Adrenal gland (tissue), 9 donors: ENCODE measurements at regions not wholly inside any gene's neighbourhood (a gene's known extent, or its start where the extent isn't known, plus 50 kb on each side); places are given as distances from the start of the nearest gene placed in this dataset.
A peak's percentile ranks its signal among the peaks of the same experiment; 100 is the strongest.
"Not testable (repeated sequence)": the region's sequence is repeated elsewhere in the genome, so short reads cannot be mapped to it uniquely, and the experiment has no call there.

Experiments used
- DNase-seq, 7 donors: peaks; one replicate each; pipeline ENCODE4 v3.0.0-alpha.2; 2019 to 2020
- H3K27ac ChIP-seq, 5 donors: fragments of 200-600 bp; sonication (generic) in 4 of 5; 1 replicate in 3 of 5; 2 replicates in 2 of 5; pipeline versions ENCODE4 v1.5.1 to v1.8.0; 2016 to 2020; ENCODE audit warnings: mild to moderate bottlenecking in 1 of 5
- H3K27me3 ChIP-seq: fragments of 200-600 bp; 2 replicates; pipeline ENCODE4 v1.8.0; 2021
- H3K36me3 ChIP-seq, 2 donors: fragments of 200-600 bp; replicated peaks in 1 of 2; 1 replicate in 1 of 2; 2 replicates in 1 of 2; pipeline versions ENCODE4 v1.5.1 to v1.8.0; 2018 to 2022
- H3K4me1 ChIP-seq, 2 donors: fragments of 200-600 bp; replicated peaks in 1 of 2; 1 replicate in 1 of 2; 2 replicates in 1 of 2; pipeline versions ENCODE4 v1.5.1 to v1.8.0; 2018 to 2021
- H3K4me3 ChIP-seq, 4 donors: fragments of 200-600 bp; sonication (generic) in 3 of 4; one replicate each; pipeline ENCODE4 v1.5.1; 2016 to 2018
- H3K9me3 ChIP-seq, 3 donors: fragments of 200-600 bp; sonication (generic) in 1 of 3; replicated peaks in 1 of 3; 1 replicate in 2 of 3; 2 replicates in 1 of 3; pipeline versions ENCODE4 v1.5.1 to v1.8.0; 2016 to 2021
- POLR2A ChIP-seq, 2 donors: fragments of 450-650 bp; IDR thresholded peaks; one replicate each; pipeline ENCODE4 v1.6.1; 2017; ENCODE audit warnings: antibody characterized with exemption in 2 of 2, mild to moderate bottlenecking in 2 of 2, moderate library complexity in 1 of 2
- WGBS, 4 donors: extraction: QIAGEN DNeasy Blood & Tissue Kit in 2 of 4; methylation state at CpG; one replicate each; pipeline versions ENCODE4 v1.1.5 to v1.1.7; 2013 to 2017; 5-methylcytosine and 5-hydroxymethylcytosine counted together
- intact Hi-C, 2 donors: fragments of 100-400 bp; cut with DNase I; formaldehyde crosslinking; loops; one replicate each; pipeline versions ENCODE4 v1.14.1 to v1.15.0; 2022 to 2023
- TF ChIP-seq, protein P1 (sequence below), 6 experiments: fragments of 450-650 bp in 4 of 6; fragments of 200-600 bp in 2 of 6; sonication (generic) in 1 of 6; IDR thresholded peaks; 1 replicate in 5 of 6; 2 replicates in 1 of 6; pipeline versions ENCODE4 v1.5.1 to v1.8.0; 2016 to 2021; ENCODE audit warnings: antibody characterized with exemption in 6 of 6, mild to moderate bottlenecking in 2 of 6, moderate library complexity in 1 of 6
- donor health status: healthy with polysubstance abuse.
- donor health status: Bipolar disorder and iron deficiency.
- donor health status: DM: yes; HTN: yes; CAD: no.
- donor health status: DM: no; HTN: no; CAD: no.
- donor health status: DM: no; HTN: no; CAD: no.

DNA sequence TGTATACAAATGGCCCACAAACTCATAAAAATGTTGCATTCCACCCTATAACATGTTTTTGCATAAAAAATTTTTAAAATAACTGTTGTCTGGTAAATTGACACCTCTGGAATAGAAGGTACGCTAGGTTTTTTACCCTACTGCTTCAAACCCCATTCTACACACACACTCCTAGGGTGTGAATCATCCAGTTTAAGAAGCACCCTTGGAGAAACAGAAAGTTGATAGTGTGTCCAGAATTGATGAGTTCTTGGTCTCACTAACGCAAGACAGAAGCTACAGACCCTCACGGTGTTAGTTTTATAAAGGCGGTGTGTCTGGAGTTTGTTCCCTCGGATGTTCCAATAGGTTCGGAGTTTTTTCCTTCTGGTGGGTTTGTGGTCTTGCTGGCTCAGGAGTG is 158.5 kb downstream of the KLRB1 start:
- Histone ChIP-seq H3K27ac (no peak overlapping the region), H3K36me3 (no peaks in the 10 kb centered on the region), H3K4me3 (no peak overlapping the region), H3K27me3 (no peaks in the 10 kb centered on the region), H3K9me3 (no peaks in the 10 kb centered on the region), H3K4me1 (no peaks in the 10 kb centered on the region)
- 70 to 80% (median 75%) methylated on average over 6 of the region's 6 CpGs for WGBS, 4 donors
- TF ChIP-seq, protein P1, sequence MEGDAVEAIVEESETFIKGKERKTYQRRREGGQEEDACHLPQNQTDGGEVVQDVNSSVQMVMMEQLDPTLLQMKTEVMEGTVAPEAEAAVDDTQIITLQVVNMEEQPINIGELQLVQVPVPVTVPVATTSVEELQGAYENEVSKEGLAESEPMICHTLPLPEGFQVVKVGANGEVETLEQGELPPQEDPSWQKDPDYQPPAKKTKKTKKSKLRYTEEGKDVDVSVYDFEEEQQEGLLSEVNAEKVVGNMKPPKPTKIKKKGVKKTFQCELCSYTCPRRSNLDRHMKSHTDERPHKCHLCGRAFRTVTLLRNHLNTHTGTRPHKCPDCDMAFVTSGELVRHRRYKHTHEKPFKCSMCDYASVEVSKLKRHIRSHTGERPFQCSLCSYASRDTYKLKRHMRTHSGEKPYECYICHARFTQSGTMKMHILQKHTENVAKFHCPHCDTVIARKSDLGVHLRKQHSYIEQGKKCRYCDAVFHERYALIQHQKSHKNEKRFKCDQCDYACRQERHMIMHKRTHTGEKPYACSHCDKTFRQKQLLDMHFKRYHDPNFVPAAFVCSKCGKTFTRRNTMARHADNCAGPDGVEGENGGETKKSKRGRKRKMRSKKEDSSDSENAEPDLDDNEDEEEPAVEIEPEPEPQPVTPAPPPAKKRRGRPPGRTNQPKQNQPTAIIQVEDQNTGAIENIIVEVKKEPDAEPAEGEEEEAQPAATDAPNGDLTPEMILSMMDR (IDR thresholded peaks at IDR 0.05), result no peak
- TF ChIP-seq POLR2A (IDR thresholded peaks at IDR 0.05), result no peak
- intact Hi-C loops, result no loop called here
- DNase-seq, result no peak

- H3K27ac ChIP-seq, H3K36me3 ChIP-seq, H3K27me3 ChIP-seq, H3K4me1 ChIP-seq, intact Hi-C loops, DNase-seq, H3K9me3 ChIP-seq: not testable (repeated sequence)
- 18 to 30% (median 27%) methylated on average over 6 to 7 of the region's 10 CpGs for WGBS, 4 donors
- H3K4me3 ChIP-seq, result peak overlapping the region in 2 of 4 donors; percentile 48 to 61
Observed at GRCh38 chr12:9448648-9449047, 159.1 kb downstream of the KLRB1 start.

DNA sequence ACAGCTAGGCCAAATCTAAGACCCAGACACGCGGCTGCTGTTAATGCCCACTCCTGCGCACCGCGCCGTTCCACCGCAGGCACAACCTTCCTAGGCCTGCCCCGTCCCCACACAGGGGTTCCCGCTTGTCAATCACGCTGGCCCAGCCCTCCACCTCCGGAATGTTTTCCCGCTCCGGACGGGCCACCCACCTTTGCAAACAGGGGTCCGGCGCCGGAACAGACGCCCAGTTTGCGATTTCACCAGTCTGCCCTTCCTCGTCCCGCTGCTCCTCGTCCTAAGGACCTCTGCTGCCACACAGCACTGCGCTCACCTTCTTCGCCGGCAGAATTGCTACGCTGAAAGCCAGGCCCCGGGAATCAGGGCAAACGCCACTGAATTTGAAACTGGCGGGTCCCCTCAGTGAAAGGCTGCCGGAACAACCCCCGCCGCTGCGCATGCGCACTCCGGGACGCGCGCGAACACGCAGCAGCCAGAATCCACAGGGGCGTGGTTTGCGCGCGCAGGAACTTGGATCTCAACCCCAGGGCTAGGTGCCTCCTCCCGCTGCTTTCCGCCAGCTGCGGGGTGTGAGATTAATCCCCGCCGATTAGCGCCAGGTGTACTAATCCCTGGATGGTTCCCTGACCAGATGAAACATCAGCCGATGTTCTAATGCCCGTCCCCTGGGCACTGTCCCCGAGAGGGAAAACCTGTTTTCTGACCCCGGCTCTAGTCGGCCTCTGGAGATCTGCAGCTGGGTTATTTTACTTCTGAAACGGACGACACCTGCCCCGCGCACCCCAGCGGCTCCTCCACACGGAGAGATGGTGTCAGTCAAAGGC is 159.7 kb downstream of the KLRB1 start:
- H3K27ac ChIP-seq, H3K27me3 ChIP-seq, intact Hi-C loops, H3K36me3 ChIP-seq, H3K9me3 ChIP-seq, H3K4me1 ChIP-seq: not testable (repeated sequence)
- peak; percentile 85 to 95 (median 90) for DNase-seq
- peak overlapping the region in 3 of 4 donors; percentile 10 to 61 (median 48) for H3K4me3 ChIP-seq
- 0% methylated on average over 2 to 61 of the region's 61 CpGs for WGBS, 4 donors

GRCh38 chr12:9446883-9447761 is 160.6 kb downstream of the KLRB1 start:
- H3K9me3 ChIP-seq, H3K27ac ChIP-seq, H3K4me1 ChIP-seq, H3K27me3 ChIP-seq, DNase-seq, intact Hi-C loops, H3K36me3 ChIP-seq: not testable (repeated sequence)
- H3K4me3 ChIP-seq, result peak overlapping the region in 1 of 4 donors; percentile 61
- 27 to 44% (median 33%) methylated on average over 12 to 16 of the region's 20 CpGs for WGBS, 4 donors

DNA sequence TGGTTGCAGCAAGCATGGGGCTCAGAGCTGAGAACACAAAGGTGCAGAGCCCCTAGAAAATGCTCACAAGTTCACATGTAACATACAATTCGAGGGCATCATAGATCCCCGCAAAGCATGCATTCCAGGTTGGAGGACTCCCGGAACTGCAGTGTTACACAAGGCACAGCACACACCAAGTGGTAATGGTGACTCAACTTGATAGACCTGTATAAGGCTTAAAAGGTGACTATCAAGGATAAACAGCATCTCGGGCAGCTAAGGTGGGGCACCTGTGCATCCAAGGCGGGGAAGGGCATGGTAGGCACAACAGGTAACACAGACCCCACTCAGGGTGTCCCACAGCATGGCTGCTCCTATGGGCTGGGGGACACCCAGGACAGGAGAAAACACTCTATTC is 167.3 kb downstream of the KLRB1 start:
- 78 to 94% (median 92%) methylated on average over 3 of the region's 5 CpGs for WGBS, 4 donors
- H3K27ac ChIP-seq, H3K4me1 ChIP-seq, H3K9me3 ChIP-seq, DNase-seq, H3K27me3 ChIP-seq, H3K4me3 ChIP-seq, intact Hi-C loops, H3K36me3 ChIP-seq: not testable (repeated sequence)

DNA sequence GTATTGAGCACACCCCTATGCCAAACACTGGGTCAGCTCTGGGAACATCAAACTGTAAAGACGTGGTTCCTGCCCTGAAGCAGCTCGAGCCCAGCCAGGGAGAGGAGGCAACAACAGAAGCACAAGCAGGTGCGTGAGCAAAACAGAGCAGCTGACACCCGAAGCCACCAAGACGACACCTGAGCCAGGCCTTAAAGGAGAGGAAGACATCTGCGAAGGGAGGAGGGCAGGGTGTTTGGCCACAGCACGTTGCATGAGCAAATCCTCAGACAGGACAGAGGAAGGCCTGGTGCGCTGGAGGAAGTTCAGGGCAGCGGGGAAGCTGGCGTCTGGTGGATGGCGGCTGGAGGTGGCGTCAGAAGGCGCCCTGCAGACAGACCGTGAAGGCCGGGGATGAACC is 172.0 kb downstream of the KLRB1 start:
- DNase-seq, H3K4me3 ChIP-seq, H3K9me3 ChIP-seq, H3K36me3 ChIP-seq, H3K4me1 ChIP-seq, H3K27me3 ChIP-seq, H3K27ac ChIP-seq, intact Hi-C loops: not testable (repeated sequence)
- 87 to 100% (median 90%) methylated on average over 4 to 8 of the region's 15 CpGs for WGBS, 4 donors

- intact Hi-C loops, DNase-seq, H3K27me3 ChIP-seq: not testable (repeated sequence)
Observed at GRCh38 chr12:9430385-9430784, 177.3 kb downstream of the KLRB1 start.

GRCh38 chr12:9428856-9429255 is 178.9 kb downstream of the KLRB1 start:
- WGBS, 4 donors, result 95 to 100% (median 98%) methylated on average over 1 to 11 of the region's 13 CpGs
- intact Hi-C loops, H3K4me3 ChIP-seq, H3K9me3 ChIP-seq, H3K27me3 ChIP-seq, DNase-seq, H3K36me3 ChIP-seq, H3K27ac ChIP-seq, H3K4me1 ChIP-seq: not testable (repeated sequence)

More at GRCh38 chr12:9430385-9430784, 177.3 kb downstream of the KLRB1 start:
- 93 to 97% methylated on average over 10 to 11 of the region's 19 CpGs; no CpG with 5 or more reads in 2 of the 4 donors for WGBS, 4 donors
- H3K9me3 ChIP-seq, H3K36me3 ChIP-seq, H3K4me3 ChIP-seq, H3K27ac ChIP-seq, H3K4me1 ChIP-seq: not testable (repeated sequence)

DNA sequence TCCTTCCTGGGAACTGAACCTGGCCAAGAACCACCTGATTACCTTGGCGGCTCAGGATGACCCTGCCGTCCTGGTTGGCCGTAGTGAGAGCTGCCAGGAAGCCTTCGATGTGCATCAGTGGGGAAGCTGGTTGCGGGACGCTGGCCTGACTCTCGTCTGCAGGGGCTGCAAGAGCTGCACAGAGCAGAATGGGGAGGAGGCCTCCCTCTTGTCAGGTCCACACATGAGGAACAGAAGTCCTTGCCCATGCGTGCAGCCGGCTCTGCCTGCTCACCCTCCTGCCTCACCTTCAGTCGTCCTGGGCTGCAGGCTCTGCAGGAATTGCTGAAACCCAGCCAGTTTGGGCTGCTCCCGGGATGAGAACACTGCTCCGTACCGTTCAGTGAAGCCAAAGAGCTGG is 182.3 kb downstream of the KLRB1 start:
- H3K9me3 ChIP-seq, H3K36me3 ChIP-seq, H3K4me1 ChIP-seq, H3K27me3 ChIP-seq, H3K4me3 ChIP-seq, DNase-seq, H3K27ac ChIP-seq, intact Hi-C loops: not testable (repeated sequence)
- 98 to 100% methylated on average over 8 to 10 of the region's 13 CpGs; no CpG with 5 or more reads in 2 of the 4 donors for WGBS, 4 donors
